ENCODE measurements at regions not wholly inside any gene's neighbourhood (a gene's known extent, or its start where the extent isn't known, plus 50 kb on each side); places are given as distances from the start of the nearest gene placed in this dataset.
"Not testable (repeated sequence)": the region's sequence is repeated elsewhere in the genome, so short reads cannot be mapped to it uniquely, and the experiment has no call there.

GRCh38 chr7:39854616-39855324 is 95.3 kb upstream of the CDK13 start:
- TF ChIP-seq EZH2 (IDR thresholded peaks at IDR 0.05; ENCODE audit: borderline replicate concordance, low read depth, low read length, poor library complexity, severe bottlenecking); CTCF (conservative IDR thresholded peaks at IDR 0.05; ENCODE audit: low read depth, low read length): not testable (repeated sequence)
